DOHH2 (cell line): ENCODE measurements at regions not wholly inside any gene's neighbourhood (a gene's known extent, or its start where the extent isn't known, plus 50 kb on each side); places are given as distances from the start of the nearest gene placed in this dataset.

Source experiments
- H3F3A ChIP-seq: fragments of 200-600 bp; sonication (generic), shearing (Covaris generic); 2 replicates; pipeline ENCODE4 v1.6.0; 2016; ENCODE audit warnings: antibody characterized with exemption, mild to moderate bottlenecking; ENCODE audit not compliant: control insufficient read depth, insufficient read depth
- H3K27ac ChIP-seq: fragments of 200-600 bp; sonication (generic); 2 replicates; pipeline ENCODE4 v1.5.1; 2014; ENCODE audit warnings: low read depth, mild to moderate bottlenecking, low read length, moderate library complexity
- H3K27me3 ChIP-seq: fragments of 200-600 bp; sonication (generic); 2 replicates; pipeline ENCODE4 v1.6.1; 2014; ENCODE audit warnings: mild to moderate bottlenecking, low read length, mixed read lengths; ENCODE audit not compliant: control insufficient read depth
- H3K36me3 ChIP-seq: fragments of 200-600 bp; sonication (generic); 2 replicates; pipeline ENCODE4 v1.6.1; 2014; ENCODE audit warnings: mild to moderate bottlenecking, low read length, moderate library complexity, mixed read lengths; ENCODE audit not compliant: control insufficient read depth
- H3K4me1 ChIP-seq: fragments of 200-600 bp; sonication (generic); 2 replicates; pipeline ENCODE4 v1.6.1; 2014; ENCODE audit warnings: mild to moderate bottlenecking, low read length, mixed read lengths; ENCODE audit not compliant: control insufficient read depth
- H3K4me2 ChIP-seq: fragments of 200-600 bp; sonication (generic); 2 replicates; pipeline ENCODE4 v1.6.0; 2014; ENCODE audit warnings: mild to moderate bottlenecking, low read length, moderate library complexity
- H3K4me3 ChIP-seq: fragments of 200-600 bp; sonication (generic); 2 replicates; pipeline ENCODE4 v1.5.1; 2014; ENCODE audit warnings: mild to moderate bottlenecking, low read length, mixed read lengths
- H3K79me2 ChIP-seq: fragments of 200-600 bp; sonication (generic); 2 replicates; pipeline ENCODE4 v1.6.1; 2014; ENCODE audit warnings: mild to moderate bottlenecking, low read length, mixed read lengths; ENCODE audit not compliant: control insufficient read depth
- H3K9me2 ChIP-seq: fragments of 200-600 bp; sonication (generic); replicated peaks from 2 replicates; pipeline ENCODE4 v1.6.1; 2014; ENCODE audit warnings: mild to moderate bottlenecking, low read length, mixed read lengths; ENCODE audit not compliant: control insufficient read depth
- H3K9me3 ChIP-seq: fragments of 200-600 bp; sonication (generic); 2 replicates; pipeline ENCODE4 v1.6.1; 2014; ENCODE audit warnings: antibody characterized with exemption, low read length, mixed read lengths; ENCODE audit not compliant: control insufficient read depth, insufficient read depth
- H4K20me1 ChIP-seq: fragments of 200-600 bp; sonication (generic); 2 replicates; pipeline ENCODE4 v1.6.0; 2014; ENCODE audit warnings: low read depth, mild to moderate bottlenecking, antibody characterized with exemption, low read length, moderate library complexity; ENCODE audit not compliant: control insufficient read depth, insufficient read depth
- EZH2phosphoT487 ChIP-seq: fragments of 200-600 bp; sonication (generic); IDR thresholded peaks from 2 replicates; pipeline ENCODE4 v1.6.1; 2017; ENCODE audit warnings: borderline replicate concordance, mild to moderate bottlenecking, antibody characterized with exemption, low read length, moderate library complexity, mixed read lengths
- TF ChIP-seq, protein P1 (sequence below): fragments of 200-600 bp; sonication (generic); IDR thresholded peaks from one replicate; pipeline ENCODE4 v1.5.1; 2014; ENCODE audit warnings: antibody characterized with exemption, mild to moderate bottlenecking, low read depth, low read length; ENCODE audit not compliant: poor library complexity, severe bottlenecking

DNA sequence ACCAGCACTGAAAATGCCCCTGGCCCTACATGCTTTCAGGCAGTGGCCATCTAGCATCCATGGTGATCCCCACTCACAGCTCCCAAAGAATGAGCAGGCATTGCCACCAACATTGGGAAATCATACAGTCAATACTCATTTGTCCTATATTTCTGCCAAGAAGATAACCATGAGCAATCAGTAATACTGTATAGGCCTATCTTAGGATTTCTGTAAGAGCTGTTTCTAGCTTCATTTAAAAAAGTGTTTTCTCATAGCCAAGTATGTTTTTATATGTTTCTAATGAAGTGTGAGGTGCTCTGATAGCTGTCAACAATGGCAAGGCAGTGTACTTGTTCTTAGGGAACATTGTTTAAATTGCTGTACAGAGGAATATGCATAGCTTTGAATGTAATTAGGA lies 428.7 kb downstream of the FGF9 start:
- TF ChIP-seq EZH2phosphoT487 = no peak
- TF ChIP-seq, protein P1, sequence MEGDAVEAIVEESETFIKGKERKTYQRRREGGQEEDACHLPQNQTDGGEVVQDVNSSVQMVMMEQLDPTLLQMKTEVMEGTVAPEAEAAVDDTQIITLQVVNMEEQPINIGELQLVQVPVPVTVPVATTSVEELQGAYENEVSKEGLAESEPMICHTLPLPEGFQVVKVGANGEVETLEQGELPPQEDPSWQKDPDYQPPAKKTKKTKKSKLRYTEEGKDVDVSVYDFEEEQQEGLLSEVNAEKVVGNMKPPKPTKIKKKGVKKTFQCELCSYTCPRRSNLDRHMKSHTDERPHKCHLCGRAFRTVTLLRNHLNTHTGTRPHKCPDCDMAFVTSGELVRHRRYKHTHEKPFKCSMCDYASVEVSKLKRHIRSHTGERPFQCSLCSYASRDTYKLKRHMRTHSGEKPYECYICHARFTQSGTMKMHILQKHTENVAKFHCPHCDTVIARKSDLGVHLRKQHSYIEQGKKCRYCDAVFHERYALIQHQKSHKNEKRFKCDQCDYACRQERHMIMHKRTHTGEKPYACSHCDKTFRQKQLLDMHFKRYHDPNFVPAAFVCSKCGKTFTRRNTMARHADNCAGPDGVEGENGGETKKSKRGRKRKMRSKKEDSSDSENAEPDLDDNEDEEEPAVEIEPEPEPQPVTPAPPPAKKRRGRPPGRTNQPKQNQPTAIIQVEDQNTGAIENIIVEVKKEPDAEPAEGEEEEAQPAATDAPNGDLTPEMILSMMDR = no peak
- peaks cover 4% of the 10 kb centered on the region; the same call in 1 of the 2 replicates for H3K9me3 ChIP-seq
- H3F3A ChIP-seq = no peaks in the 10 kb centered on the region
- no peaks in the 10 kb centered on the region for H3K9me2 ChIP-seq
- no peak overlapping the region for H3K4me2 ChIP-seq
- H3K4me1 ChIP-seq = no peaks in the 10 kb centered on the region
- H3K36me3 ChIP-seq = no peaks in the 10 kb centered on the region
- H3K4me3 ChIP-seq = no peak overlapping the region
- H4K20me1 ChIP-seq = no peaks in the 10 kb centered on the region
- no peak overlapping the region for H3K27ac ChIP-seq
- no peaks in the 10 kb centered on the region for H3K79me2 ChIP-seq
- H3K27me3 ChIP-seq = no peaks in the 10 kb centered on the region

DNA sequence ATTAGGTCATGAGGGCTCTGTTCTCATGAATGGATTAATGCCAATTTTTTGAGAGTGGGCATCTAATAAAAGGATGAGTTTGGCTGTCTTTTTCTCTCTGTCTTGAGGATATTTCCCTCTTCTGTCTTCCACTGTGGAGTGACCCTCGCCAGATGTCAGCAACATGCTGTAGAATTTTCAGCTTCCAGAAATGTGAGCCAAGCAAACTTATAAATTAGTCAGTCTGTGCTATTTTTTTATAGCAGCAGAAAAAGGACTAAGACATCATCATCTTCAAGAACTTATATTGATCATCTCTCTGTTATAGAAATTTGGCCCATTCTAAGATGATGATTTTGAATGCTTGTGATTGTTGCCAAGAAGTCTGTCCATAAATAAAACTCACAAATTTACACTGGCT lies 431.4 kb downstream of the FGF9 start:
- H3K4me2 ChIP-seq = no peak overlapping the region
- H4K20me1 ChIP-seq = no peaks in the 10 kb centered on the region
- TF ChIP-seq EZH2phosphoT487 = no peak
- TF ChIP-seq, protein P1 = no peak
- H3K79me2 ChIP-seq = no peaks in the 10 kb centered on the region
- no peak overlapping the region for H3K4me3 ChIP-seq
- H3K27ac ChIP-seq = no peak overlapping the region
- H3K36me3 ChIP-seq = no peaks in the 10 kb centered on the region
- peaks cover 8% of the 10 kb centered on the region for H3K9me3 ChIP-seq
- no peaks in the 10 kb centered on the region for H3K27me3 ChIP-seq
- no peaks in the 10 kb centered on the region for H3F3A ChIP-seq
- no peaks in the 10 kb centered on the region for H3K4me1 ChIP-seq
- H3K9me2 ChIP-seq = no peaks in the 10 kb centered on the region

GRCh38 chr13:22103046-22104027 lies 432.5 kb downstream of the FGF9 start:
- no peak for TF ChIP-seq EZH2phosphoT487
- TF ChIP-seq, protein P1 = no peak
- Histone ChIP-seq H3K9me3 (peaks cover 8% of the 10 kb centered on the region), H3K36me3 (no peaks in the 10 kb centered on the region), H3K9me2 (no peaks in the 10 kb centered on the region), H3K27ac (no peak overlapping the region), H3K79me2 (no peaks in the 10 kb centered on the region), H3K4me1 (no peaks in the 10 kb centered on the region), H3K4me2 (no peak overlapping the region), H3K27me3 (no peaks in the 10 kb centered on the region), H3F3A (no peaks in the 10 kb centered on the region), H3K4me3 (no peak overlapping the region), H4K20me1 (no peaks in the 10 kb centered on the region)
